ENCODE measurements at regions not wholly inside any gene's neighbourhood (a gene's known extent, or its start where the extent isn't known, plus 50 kb on each side); places are given as distances from the start of the nearest gene placed in this dataset.
A peak's percentile ranks its signal among the peaks of the same experiment; 100 is the strongest.

GRCh38 chr1:55282058-55282457, 66.9 kb upstream of the USP24 start:
- Histone ChIP-seq H4K20me1 (ENCODE audit: control insufficient read depth, extremely low read depth, insufficient read depth, low read length) (no peaks in the 10 kb centered on the region), H3K79me2 (ENCODE audit: control insufficient read depth, insufficient read depth, low read length) (no peaks in the 10 kb centered on the region), H3K27me3 (ENCODE audit: control insufficient read depth, insufficient read depth, low read length) (no peaks in the 10 kb centered on the region), H3K4me3 (replicated peaks in 1 of 4; ENCODE audit: control extremely low read depth in 1 of 4, insufficient read depth in 1 of 4, low read depth in 3 of 4, low read length in 4 of 4) (no peak overlapping the region), H3K27ac (ENCODE audit: insufficient read depth, low read length) (no peak overlapping the region), H3K4me1 (ENCODE audit: control insufficient read depth, extremely low read depth, insufficient read depth, low read length) (peaks cover 3% of the 10 kb centered on the region), H3K4me2 (ENCODE audit: extremely low read depth, insufficient read depth, low read length) (no peak overlapping the region), H2AFZ (ENCODE audit: low read length) (no peak overlapping the region), H3K36me3 (ENCODE audit: control insufficient read depth, insufficient read depth, low read length) (no peaks in the 10 kb centered on the region), H3K9me3 (ENCODE audit: control insufficient read depth, insufficient read depth, low read depth, low read length) (no peaks in the 10 kb centered on the region), H3K9ac (ENCODE audit: insufficient read depth, low read length) (no peak overlapping the region)
- TF ChIP-seq EZH2 (IDR thresholded peaks at IDR 0.05; ENCODE audit: low read length, missing control alignments) (no peak), CTCF (conservative IDR thresholded peaks at IDR 0.05 in 1 of 2, IDR thresholded peaks at IDR 0.05 in 1 of 2; ENCODE audit: low read depth in 1 of 2, low read length in 2 of 2) (no peak)
- no peak for DNase-seq (ENCODE audit: low read depth in 2 of 2)

GRCh38 chr1:55280731-55281130, 65.6 kb upstream of the USP24 start:
- Histone ChIP-seq H3K27me3 (ENCODE audit: control insufficient read depth, insufficient read depth, low read length) (no peaks in the 10 kb centered on the region), H3K4me2 (ENCODE audit: extremely low read depth, insufficient read depth, low read length) (no peak overlapping the region), H4K20me1 (ENCODE audit: control insufficient read depth, extremely low read depth, insufficient read depth, low read length) (no peaks in the 10 kb centered on the region), H3K9me3 (ENCODE audit: control insufficient read depth, insufficient read depth, low read depth, low read length) (no peaks in the 10 kb centered on the region), H3K4me3 (replicated peaks in 1 of 4; ENCODE audit: control extremely low read depth in 1 of 4, insufficient read depth in 1 of 4, low read depth in 3 of 4, low read length in 4 of 4) (no peak overlapping the region), H3K36me3 (ENCODE audit: control insufficient read depth, insufficient read depth, low read length) (no peaks in the 10 kb centered on the region), H3K4me1 (ENCODE audit: control insufficient read depth, extremely low read depth, insufficient read depth, low read length) (peaks cover 3% of the 10 kb centered on the region), H3K9ac (ENCODE audit: insufficient read depth, low read length) (no peak overlapping the region), H2AFZ (ENCODE audit: low read length) (no peak overlapping the region), H3K27ac (ENCODE audit: insufficient read depth, low read length) (no peak overlapping the region), H3K79me2 (ENCODE audit: control insufficient read depth, insufficient read depth, low read length) (no peaks in the 10 kb centered on the region)
- TF ChIP-seq CTCF (conservative IDR thresholded peaks at IDR 0.05 in 1 of 2, IDR thresholded peaks at IDR 0.05 in 1 of 2; ENCODE audit: low read depth in 1 of 2, low read length in 2 of 2) (no peak), EZH2 (IDR thresholded peaks at IDR 0.05; ENCODE audit: low read length, missing control alignments) (no peak)
- DNase-seq (ENCODE audit: low read depth in 2 of 2), result peak; percentile 26 to 35

GRCh38 chr1:55279627-55280026, 64.5 kb upstream of the USP24 start:
- H3K27me3 ChIP-seq (ENCODE audit: control insufficient read depth, insufficient read depth, low read length), result no peaks in the 10 kb centered on the region
- no peak overlapping the region for H3K4me2 ChIP-seq (ENCODE audit: extremely low read depth, insufficient read depth, low read length)
- H3K9ac ChIP-seq (ENCODE audit: insufficient read depth, low read length), result no peak overlapping the region
- H3K79me2 ChIP-seq (ENCODE audit: control insufficient read depth, insufficient read depth, low read length), result no peaks in the 10 kb centered on the region
- DNase-seq (ENCODE audit: low read depth in 2 of 2), result no peak
- H3K9me3 ChIP-seq (ENCODE audit: control insufficient read depth, insufficient read depth, low read depth, low read length), result no peaks in the 10 kb centered on the region
- no peak overlapping the region for H3K27ac ChIP-seq (ENCODE audit: insufficient read depth, low read length)
- no peak overlapping the region for H3K4me3 ChIP-seq (replicated peaks in 1 of 4; ENCODE audit: control extremely low read depth in 1 of 4, insufficient read depth in 1 of 4, low read depth in 3 of 4, low read length in 4 of 4)
- peaks cover 3% of the 10 kb centered on the region for H3K4me1 ChIP-seq (ENCODE audit: control insufficient read depth, extremely low read depth, insufficient read depth, low read length)
- H3K36me3 ChIP-seq (ENCODE audit: control insufficient read depth, insufficient read depth, low read length), result no peaks in the 10 kb centered on the region
- H2AFZ ChIP-seq (ENCODE audit: low read length), result no peak overlapping the region
- no peaks in the 10 kb centered on the region for H4K20me1 ChIP-seq (ENCODE audit: control insufficient read depth, extremely low read depth, insufficient read depth, low read length)
- TF ChIP-seq CTCF (conservative IDR thresholded peaks at IDR 0.05 in 1 of 2, IDR thresholded peaks at IDR 0.05 in 1 of 2; ENCODE audit: low read depth in 1 of 2, low read length in 2 of 2) (no peak), EZH2 (IDR thresholded peaks at IDR 0.05; ENCODE audit: low read length, missing control alignments) (no peak)
